DND-41 (cell line): ENCODE measurements at regions not wholly inside any gene's neighbourhood (a gene's known extent, or its start where the extent isn't known, plus 50 kb on each side); places are given as distances from the start of the nearest gene placed in this dataset.

ENCODE experiments used
- ATAC-seq: fragments of 200-7000 bp; cut with Tn5 transposase; 3 replicates; pipeline ENCODE4 v1.9.1; 2021; ENCODE audit warnings: low read depth; ENCODE audit not compliant: insufficient read depth
- DNase-seq: peaks from one replicate; pipeline ENCODE4 v3.0.0-alpha.2; 2020
- H2AFZ ChIP-seq: 2 replicates; pipeline ENCODE4 v1.6.0; 2012; ENCODE audit warnings: low read depth, low read length
- H3K27ac ChIP-seq: 2 replicates; pipeline ENCODE4 v1.5.1; 2012; ENCODE audit warnings: low read length, inconsistent platforms
- H3K27me3 ChIP-seq: fragments of 200-600 bp; sonication (generic); 2 replicates; pipeline ENCODE4 v1.6.0; 2012; ENCODE audit warnings: low read length, mild to moderate bottlenecking, inconsistent platforms; ENCODE audit not compliant: insufficient read depth, poor library complexity
- H3K36me3 ChIP-seq: 2 replicates; pipeline ENCODE4 v1.5.1; 2012; ENCODE audit warnings: low read length, inconsistent platforms; ENCODE audit not compliant: insufficient read depth
- H3K4me1 ChIP-seq: 2 replicates; pipeline ENCODE4 v1.5.1; 2012; ENCODE audit warnings: mild to moderate bottlenecking, low read length; ENCODE audit not compliant: insufficient read depth
- H3K4me2 ChIP-seq: 2 replicates; pipeline ENCODE4 v1.6.0; 2012; ENCODE audit warnings: mild to moderate bottlenecking, moderate library complexity, low read length, inconsistent platforms; ENCODE audit not compliant: insufficient read depth
- H3K4me3 ChIP-seq, 2 experiments: fragments of 200-600 bp in 1 of 2; shearing (Covaris generic) in 1 of 2; 2 replicates each; pipeline ENCODE4 v1.5.1; 2012 to 2016; ENCODE audit warnings: inconsistent platforms in 2 of 2, low read length in 2 of 2, mild to moderate bottlenecking in 2 of 2, low read depth in 1 of 2, moderate library complexity in 1 of 2
- H3K79me2 ChIP-seq: 2 replicates; pipeline ENCODE4 v1.6.0; 2012; ENCODE audit warnings: low read length, inconsistent platforms; ENCODE audit not compliant: insufficient read depth
- H3K9ac ChIP-seq: 2 replicates; pipeline ENCODE4 v1.6.0; 2012; ENCODE audit warnings: low read depth, mild to moderate bottlenecking, inconsistent platforms, low read length, moderate library complexity
- H3K9me3 ChIP-seq: 2 replicates; pipeline ENCODE4 v1.5.1; 2012; ENCODE audit warnings: low read length, moderate library complexity, mild to moderate bottlenecking, inconsistent platforms; ENCODE audit not compliant: insufficient read depth, severe bottlenecking
- H4K20me1 ChIP-seq: 2 replicates; pipeline ENCODE4 v1.6.0; 2012; ENCODE audit warnings: low read length; ENCODE audit not compliant: insufficient read depth
- EZH2 ChIP-seq: IDR thresholded peaks from 3 replicates; pipeline ENCODE4 v1.6.1; 2012; ENCODE audit warnings: borderline replicate concordance, low read depth, mild to moderate bottlenecking, moderate library complexity, low read length, inconsistent platforms; ENCODE audit not compliant: severe bottlenecking
- TF ChIP-seq, protein P1 (sequence below): IDR thresholded peaks from 2 replicates; pipeline ENCODE4 v1.5.1; 2012; ENCODE audit warnings: borderline replicate concordance, low read length, moderate library complexity, mild to moderate bottlenecking; ENCODE audit not compliant: poor library complexity, severe bottlenecking; ENCODE audit errors: extremely low read depth

- ATAC-seq (peak; percentile 98), DNase-seq (peak; percentile 65)
- Histone ChIP-seq H3K9me3 (no peaks in the 10 kb centered on the region), H3K79me2 (no peaks in the 10 kb centered on the region), H2AFZ (0 out of 2 replicates have a peak overlapping the region, but pooled peaks have one; percentile 39), H3K36me3 (no peaks in the 10 kb centered on the region), H3K4me1 (no peaks in the 10 kb centered on the region), H3K27me3 (peaks cover 7% of the 10 kb centered on the region), H3K27ac (no peak overlapping the region), H3K4me2 (no peak overlapping the region), H3K9ac (no peak overlapping the region), H3K4me3 (no peak overlapping the region), H4K20me1 (no peaks in the 10 kb centered on the region)
- TF ChIP-seq, protein P1, sequence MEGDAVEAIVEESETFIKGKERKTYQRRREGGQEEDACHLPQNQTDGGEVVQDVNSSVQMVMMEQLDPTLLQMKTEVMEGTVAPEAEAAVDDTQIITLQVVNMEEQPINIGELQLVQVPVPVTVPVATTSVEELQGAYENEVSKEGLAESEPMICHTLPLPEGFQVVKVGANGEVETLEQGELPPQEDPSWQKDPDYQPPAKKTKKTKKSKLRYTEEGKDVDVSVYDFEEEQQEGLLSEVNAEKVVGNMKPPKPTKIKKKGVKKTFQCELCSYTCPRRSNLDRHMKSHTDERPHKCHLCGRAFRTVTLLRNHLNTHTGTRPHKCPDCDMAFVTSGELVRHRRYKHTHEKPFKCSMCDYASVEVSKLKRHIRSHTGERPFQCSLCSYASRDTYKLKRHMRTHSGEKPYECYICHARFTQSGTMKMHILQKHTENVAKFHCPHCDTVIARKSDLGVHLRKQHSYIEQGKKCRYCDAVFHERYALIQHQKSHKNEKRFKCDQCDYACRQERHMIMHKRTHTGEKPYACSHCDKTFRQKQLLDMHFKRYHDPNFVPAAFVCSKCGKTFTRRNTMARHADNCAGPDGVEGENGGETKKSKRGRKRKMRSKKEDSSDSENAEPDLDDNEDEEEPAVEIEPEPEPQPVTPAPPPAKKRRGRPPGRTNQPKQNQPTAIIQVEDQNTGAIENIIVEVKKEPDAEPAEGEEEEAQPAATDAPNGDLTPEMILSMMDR: peak; percentile 93
- TF ChIP-seq EZH2: no peak
Observed at GRCh38 chr20:40160097-40160550, 528.9 kb downstream of the MAFB start.

DNA sequence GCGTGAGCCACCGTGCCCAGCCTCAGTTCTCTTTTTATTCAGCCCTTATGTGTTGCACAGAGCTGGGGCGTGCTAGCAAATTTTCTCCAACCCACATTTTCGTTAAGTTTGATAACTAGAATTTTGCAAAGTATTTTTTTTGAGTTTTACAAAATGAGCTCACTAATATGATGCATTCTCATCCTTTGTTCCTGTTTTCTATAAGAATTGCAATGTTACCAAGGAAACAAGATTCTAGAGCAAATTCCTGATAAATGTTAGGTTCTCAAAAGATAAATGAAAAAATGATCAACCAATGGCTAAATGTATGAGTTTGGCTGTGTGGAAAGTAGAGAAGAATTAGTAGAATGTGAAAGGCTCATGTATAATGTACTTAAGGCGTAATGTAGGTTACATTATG is 529.8 kb downstream of the MAFB start:
- H2AFZ ChIP-seq: no peak overlapping the region
- no peak overlapping the region for H3K4me2 ChIP-seq
- DNase-seq: no peak
- H3K36me3 ChIP-seq: no peaks in the 10 kb centered on the region
- H4K20me1 ChIP-seq: no peaks in the 10 kb centered on the region
- no peak overlapping the region for H3K4me3 ChIP-seq
- ATAC-seq: no peak
- H3K9me3 ChIP-seq: no peaks in the 10 kb centered on the region
- no peak overlapping the region for H3K9ac ChIP-seq
- TF ChIP-seq, protein P1: no peak
- no peak for TF ChIP-seq EZH2
- H3K27ac ChIP-seq: no peak overlapping the region
- H3K27me3 ChIP-seq: peaks cover 10% of the 10 kb centered on the region
- H3K79me2 ChIP-seq: no peaks in the 10 kb centered on the region
- H3K4me1 ChIP-seq: no peaks in the 10 kb centered on the region

- no peaks in the 10 kb centered on the region for H3K79me2 ChIP-seq
- TF ChIP-seq EZH2: no peak
- TF ChIP-seq, protein P1: no peak
- DNase-seq: no peak
- no peak overlapping the region for H3K4me2 ChIP-seq
- H3K4me3 ChIP-seq: no peak overlapping the region
- no peak overlapping the region for H3K9ac ChIP-seq
- H2AFZ ChIP-seq: no peak overlapping the region
- H3K9me3 ChIP-seq: no peaks in the 10 kb centered on the region
- no peaks in the 10 kb centered on the region for H3K36me3 ChIP-seq
- no peak for ATAC-seq
- no peaks in the 10 kb centered on the region for H4K20me1 ChIP-seq
- H3K27me3 ChIP-seq: peaks cover 15% of the 10 kb centered on the region
- H3K27ac ChIP-seq: no peak overlapping the region
- no peaks in the 10 kb centered on the region for H3K4me1 ChIP-seq
Observed at GRCh38 chr20:40156600-40157317, 532.3 kb downstream of the MAFB start.
